CD4-positive, alpha-beta T cell (primary cell): ENCODE measurements at regions not wholly inside any gene's neighbourhood (a gene's known extent, or its start where the extent isn't known, plus 50 kb on each side); places are given as distances from the start of the nearest gene placed in this dataset.

ENCODE experiments used
- ATAC-seq: fragments of 200-7000 bp; cut with Tn5 transposase; one replicate; pipeline ENCODE4 v1.10.0; 2022; ENCODE audit warnings: mild to moderate bottlenecking; ENCODE audit not compliant: poor library complexity
- CTCF ChIA-PET: fragments of 350-600 bp; sonication (Branson Sonifier 250); formaldehyde crosslinking; loops from one replicate; lab custom pipeline; 2021; ENCODE audit warnings: antibody characterized with exemption, inconsistent platforms; lab: Charles Lee
- POLR2A ChIA-PET: fragments of 350-600 bp; sonication (Branson Sonifier 250); formaldehyde crosslinking; loops from one replicate; lab custom pipeline; 2021; ENCODE audit warnings: antibody characterized with exemption, inconsistent platforms; lab: Charles Lee
- DNase-seq, 14 experiments: peaks; one replicate each; pipeline ENCODE4 v3.0.0-alpha.2; 2013 to 2020; ENCODE audit warnings: mixed read lengths in 2 of 14
- H3K27ac ChIP-seq, 2 donors: one replicate each; pipeline versions ENCODE4 v1.5.1 to v1.7.0; 2013; ENCODE audit warnings: low read length in 2 of 2, low read depth in 1 of 2, mild to moderate bottlenecking in 1 of 2
- H3K27me3 ChIP-seq, 2 experiments: 1 replicate in 1 of 2; 2 replicates in 1 of 2; pipeline versions ENCODE4 v1.6.1 to v1.7.0; 2013; ENCODE audit warnings: low read length in 2 of 2, control low read depth in 1 of 2, mild to moderate bottlenecking in 1 of 2, moderate library complexity in 1 of 2; ENCODE audit not compliant: insufficient read depth in 2 of 2, control insufficient read depth in 1 of 2
- H3K36me3 ChIP-seq: one replicate; pipeline ENCODE4 v1.6.1; 2013; ENCODE audit warnings: low read length, control low read depth; ENCODE audit not compliant: insufficient read depth
- H3K4me1 ChIP-seq: one replicate; pipeline ENCODE4 v1.6.1; 2013; ENCODE audit warnings: low read length, control low read depth; ENCODE audit not compliant: insufficient read depth
- H3K4me3 ChIP-seq: one replicate; pipeline ENCODE4 v1.5.1; 2013; ENCODE audit warnings: mild to moderate bottlenecking, low read length, moderate library complexity
- H3K9me3 ChIP-seq, 2 experiments: 1 replicate in 1 of 2; 2 replicates in 1 of 2; pipeline versions ENCODE4 v1.6.1 to v1.7.0; 2013; ENCODE audit warnings: low read length in 2 of 2, mild to moderate bottlenecking in 2 of 2, control low read depth in 1 of 2, moderate library complexity in 1 of 2; ENCODE audit not compliant: control insufficient read depth in 1 of 2, insufficient read depth in 1 of 2
- H3K27ac Mint-ChIP-seq: one replicate; pipeline ENCODE4 v1.8.0; 2020; ENCODE audit warnings: mixed read lengths
- H3K27me3 Mint-ChIP-seq: one replicate; pipeline ENCODE4 v1.8.0; 2021; ENCODE audit warnings: mixed read lengths
- H3K36me3 Mint-ChIP-seq: one replicate; pipeline ENCODE4 v1.8.0; 2021; ENCODE audit warnings: low read depth, mixed read lengths
- H3K4me1 Mint-ChIP-seq: one replicate; pipeline ENCODE4 v1.8.0; 2021; ENCODE audit warnings: low read depth, mixed read lengths
- H3K4me3 Mint-ChIP-seq: one replicate; pipeline ENCODE4 v1.8.0; 2020; ENCODE audit warnings: mild to moderate bottlenecking, mixed read lengths
- H3K9me3 Mint-ChIP-seq: one replicate; pipeline ENCODE4 v1.8.0; 2020; ENCODE audit warnings: mixed read lengths
- CTCF ChIP-seq: fragments of 200-600 bp; IDR thresholded peaks from one replicate; pipeline ENCODE4 v1.8.0; 2022; ENCODE audit warnings: antibody characterized with exemption, mild to moderate bottlenecking
- intact Hi-C, 2 experiments: fragments of 100-400 bp; cut with DNase I in 1 of 2; cut with micrococcal nuclease in 1 of 2; formaldehyde crosslinking; loops; one replicate each; pipeline versions ENCODE4 v1.15.1 to v1.9.0; 2023 to 2025; cut with DNase I, micrococcal nuclease

GRCh38 chr2:187207126-187207525 is 240.9 kb downstream of the CALCRL start:
- Mint-ChIP-seq H3K36me3 (no peaks in the 10 kb centered on the region), H3K27ac (no peak overlapping the region), H3K27me3 (no peaks in the 10 kb centered on the region), H3K9me3 (peaks cover 3% of the 10 kb centered on the region), H3K4me1 (no peaks in the 10 kb centered on the region), H3K4me3 (no peak overlapping the region)
- Histone ChIP-seq H3K27me3 (no peaks in the 10 kb centered on the region), H3K27ac (no peak overlapping the region), H3K4me1 (no peaks in the 10 kb centered on the region), H3K36me3 (no peaks in the 10 kb centered on the region), H3K9me3 (peaks cover 0 to 12% of the 10 kb centered on the region in 2 experiments), H3K4me3 (no peak overlapping the region)
- intact Hi-C loops = no loop called here
- POLR2A ChIA-PET = no interaction called here
- DNase-seq (no peak), ATAC-seq (no peak)
- no peak for TF ChIP-seq CTCF
- CTCF ChIA-PET = no interaction called here

- no peaks in the 10 kb centered on the region for H3K27me3 ChIP-seq
- H3K27ac ChIP-seq = no peak overlapping the region
- Mint-ChIP-seq H3K9me3 (no peaks in the 10 kb centered on the region), H3K4me3 (no peak overlapping the region), H3K4me1 (no peaks in the 10 kb centered on the region), H3K27me3 (no peaks in the 10 kb centered on the region), H3K27ac (no peak overlapping the region), H3K36me3 (no peaks in the 10 kb centered on the region)
- no peak for TF ChIP-seq CTCF
- peaks cover 0 to 12% of the 10 kb centered on the region in 2 experiments for H3K9me3 ChIP-seq
- no peaks in the 10 kb centered on the region for H3K36me3 ChIP-seq
- intact Hi-C loops = no loop called here
- POLR2A ChIA-PET = no interaction called here
- no peak overlapping the region for H3K4me3 ChIP-seq
- DNase-seq (no peak), ATAC-seq (no peak)
- CTCF ChIA-PET = no interaction called here
- H3K4me1 ChIP-seq = no peaks in the 10 kb centered on the region
These were observed 241.6 kb downstream of the CALCRL start for GRCh38 chr2:187206471-187206870.

GRCh38 chr2:187206071-187206470 is 242.0 kb downstream of the CALCRL start:
- Mint-ChIP-seq H3K9me3 (no peaks in the 10 kb centered on the region), H3K36me3 (no peaks in the 10 kb centered on the region), H3K4me3 (no peak overlapping the region), H3K27ac (no peak overlapping the region), H3K4me1 (no peaks in the 10 kb centered on the region), H3K27me3 (no peaks in the 10 kb centered on the region)
- no peaks in the 10 kb centered on the region for H3K36me3 ChIP-seq
- POLR2A ChIA-PET = interaction anchor here (0.6 kb wide), 1 partner anchor 191 kb away, joined by 3 read pairs; no protein-coding TSS in a partner anchor
- TF ChIP-seq CTCF = no peak
- CTCF ChIA-PET = no interaction called here
- H3K27me3 ChIP-seq = no peaks in the 10 kb centered on the region
- no peak for ATAC-seq
- no peaks in the 10 kb centered on the region for H3K4me1 ChIP-seq
- no peak for DNase-seq
- intact Hi-C loops = no loop called here
- no peak overlapping the region for H3K4me3 ChIP-seq
- no peak overlapping the region for H3K27ac ChIP-seq
- H3K9me3 ChIP-seq = peaks cover 0 to 12% of the 10 kb centered on the region in 2 experiments
